ENCODE measurements at regions not wholly inside any gene's neighbourhood (a gene's known extent, or its start where the extent isn't known, plus 50 kb on each side); places are given as distances from the start of the nearest gene placed in this dataset.

DNA sequence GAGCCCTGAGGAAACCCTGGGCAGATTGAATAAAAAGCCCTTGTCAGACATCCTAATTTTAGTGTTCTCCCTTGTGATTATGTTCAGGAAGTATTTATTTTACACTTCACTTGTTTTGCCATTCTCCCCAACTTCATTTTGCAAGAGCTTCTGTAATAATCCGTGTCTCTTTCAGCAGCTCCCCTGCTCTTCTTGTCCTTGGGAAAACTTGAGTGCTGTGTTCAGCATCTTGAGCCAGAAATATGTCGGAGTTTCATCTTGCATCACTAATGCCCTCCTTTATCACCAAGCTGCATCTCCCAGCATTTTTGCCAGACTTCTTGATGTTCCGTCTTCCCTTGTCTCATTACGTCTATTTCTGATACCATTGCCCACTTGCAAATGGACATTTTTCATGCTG, 486.5 kb upstream of the EEF2KMT start:
- TF ChIP-seq, protein P1, sequence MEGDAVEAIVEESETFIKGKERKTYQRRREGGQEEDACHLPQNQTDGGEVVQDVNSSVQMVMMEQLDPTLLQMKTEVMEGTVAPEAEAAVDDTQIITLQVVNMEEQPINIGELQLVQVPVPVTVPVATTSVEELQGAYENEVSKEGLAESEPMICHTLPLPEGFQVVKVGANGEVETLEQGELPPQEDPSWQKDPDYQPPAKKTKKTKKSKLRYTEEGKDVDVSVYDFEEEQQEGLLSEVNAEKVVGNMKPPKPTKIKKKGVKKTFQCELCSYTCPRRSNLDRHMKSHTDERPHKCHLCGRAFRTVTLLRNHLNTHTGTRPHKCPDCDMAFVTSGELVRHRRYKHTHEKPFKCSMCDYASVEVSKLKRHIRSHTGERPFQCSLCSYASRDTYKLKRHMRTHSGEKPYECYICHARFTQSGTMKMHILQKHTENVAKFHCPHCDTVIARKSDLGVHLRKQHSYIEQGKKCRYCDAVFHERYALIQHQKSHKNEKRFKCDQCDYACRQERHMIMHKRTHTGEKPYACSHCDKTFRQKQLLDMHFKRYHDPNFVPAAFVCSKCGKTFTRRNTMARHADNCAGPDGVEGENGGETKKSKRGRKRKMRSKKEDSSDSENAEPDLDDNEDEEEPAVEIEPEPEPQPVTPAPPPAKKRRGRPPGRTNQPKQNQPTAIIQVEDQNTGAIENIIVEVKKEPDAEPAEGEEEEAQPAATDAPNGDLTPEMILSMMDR (IDR thresholded peaks at IDR 0.05), result no peak
- no peak for TF ChIP-seq POLR2AphosphoS5 (IDR thresholded peaks at IDR 0.05; ENCODE audit: insufficient read depth in 1 of 2, low read depth in 1 of 2)

Data from vagina (tissue), 2 donors.